K562 (cell line): ENCODE measurements at regions not wholly inside any gene's neighbourhood (a gene's known extent, or its start where the extent isn't known, plus 50 kb on each side); places are given as distances from the start of the nearest gene placed in this dataset.

Source experiments
- BMI1 ChIP-seq: fragments of 150-350 bp; IDR thresholded peaks from 2 replicates; pipeline ENCODE4 v1.6.1; 2014; ENCODE audit warnings: low read length
- COPS2 ChIP-seq: fragments of 450-650 bp; conservative IDR thresholded peaks from 2 replicates; pipeline ENCODE4 v1.6.1; 2016; ENCODE audit warnings: mild to moderate bottlenecking, moderate library complexity
- THRA ChIP-seq: fragments of 450-650 bp; IDR thresholded peaks from 2 replicates; pipeline ENCODE4 v1.6.1; 2017; ENCODE audit warnings: mild to moderate bottlenecking, moderate library complexity
- XRCC4 ChIP-seq: IDR thresholded peaks from one replicate; pipeline ENCODE4 v1.6.1; 2011; ENCODE audit not compliant: insufficient read depth, insufficient read length; ENCODE audit errors: extremely low read depth

DNA sequence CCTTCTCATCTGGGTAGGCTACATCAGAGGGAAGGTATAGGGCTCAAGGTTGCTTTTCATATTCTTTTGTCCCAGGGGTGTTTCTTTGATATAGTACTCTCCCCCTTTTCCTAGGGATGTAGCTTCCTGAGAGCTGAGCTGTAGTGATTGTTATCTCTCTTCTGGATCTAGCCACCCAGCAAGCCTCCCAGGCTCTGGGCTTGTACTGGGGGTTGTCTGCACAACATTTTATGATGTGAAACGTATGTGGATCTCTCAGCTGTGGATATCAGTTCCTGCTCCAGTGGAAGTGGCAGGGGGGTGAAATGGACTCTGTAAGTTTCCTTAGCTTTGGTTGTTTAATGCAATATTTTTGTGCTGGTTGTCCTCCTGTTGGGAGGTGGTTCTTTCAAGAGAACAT lies 437.3 kb upstream of the SYNCRIP start:
- no peak for TF ChIP-seq COPS2
- TF ChIP-seq THRA: no peak
- TF ChIP-seq BMI1: no peak
- TF ChIP-seq XRCC4: no peak
